ENCODE measurements at regions not wholly inside any gene's neighbourhood (a gene's known extent, or its start where the extent isn't known, plus 50 kb on each side); places are given as distances from the start of the nearest gene placed in this dataset.

DNA sequence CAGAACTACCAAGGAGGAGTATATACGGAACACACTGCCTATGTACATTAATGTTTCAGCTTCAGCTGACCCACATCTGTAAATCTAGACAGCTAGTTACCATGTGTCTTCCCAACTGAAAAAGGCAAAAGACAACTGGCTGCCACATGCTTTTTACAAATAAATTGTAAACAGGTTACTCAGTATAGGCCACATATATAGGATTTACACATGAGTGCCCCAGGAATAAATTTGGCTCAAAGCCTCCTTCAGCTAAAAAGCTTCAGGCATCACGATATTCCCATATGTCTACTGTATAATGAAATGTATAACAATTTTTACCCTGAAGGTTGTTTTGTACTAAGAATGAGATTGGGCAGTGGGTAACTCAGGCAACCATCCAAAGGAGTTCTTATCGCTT, 175.9 kb upstream of the BMP4 start:
- DNase-seq = no peak

- no peak for DNase-seq
Observed at GRCh38 chr14:54133896-54134295, 177.3 kb upstream of the BMP4 start.

DNA sequence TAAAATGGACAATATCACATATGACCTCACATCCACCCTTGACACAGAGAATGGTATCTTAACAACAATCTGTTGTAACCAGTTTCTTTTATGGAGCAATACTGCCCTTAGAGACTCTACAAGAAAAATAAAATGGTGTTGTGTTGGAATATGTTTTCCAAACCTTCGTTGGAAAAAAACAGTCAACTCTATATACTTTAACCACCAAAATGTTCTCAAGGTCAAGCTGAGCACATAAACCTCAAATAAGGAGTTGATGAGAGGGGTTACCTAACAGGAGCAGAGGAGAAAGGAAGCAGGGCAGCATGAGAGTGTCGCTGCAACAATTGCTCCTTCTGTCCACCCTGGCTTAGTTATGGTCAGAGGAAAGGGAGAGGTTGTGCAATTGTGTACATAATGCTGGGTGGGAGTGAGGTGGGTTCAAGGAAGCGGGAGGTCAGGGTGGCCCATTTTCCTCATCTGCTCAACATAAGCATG, 179.2 kb upstream of the BMP4 start:
- no peak for DNase-seq

GRCh38 chr14:54136894-54137613, 180.4 kb upstream of the BMP4 start:
- DNase-seq = no peak

DNA sequence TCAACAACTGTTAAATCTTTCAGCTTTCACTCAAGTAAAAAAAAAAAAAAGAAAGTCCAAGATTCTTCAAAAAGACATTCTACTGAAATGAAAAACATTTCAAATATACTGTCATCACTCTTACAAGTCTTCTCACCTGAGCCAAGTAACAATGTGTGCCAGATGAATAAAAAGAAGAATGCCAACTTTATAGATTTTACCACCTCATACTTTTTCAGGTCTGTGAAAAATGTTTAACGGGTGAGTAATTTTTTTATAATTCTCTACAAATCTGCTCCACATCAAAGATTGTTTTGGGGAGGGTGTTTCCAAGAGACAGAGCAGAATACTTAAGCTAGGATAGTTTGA, 181.0 kb upstream of the BMP4 start:
- DNase-seq = no peak

DNA sequence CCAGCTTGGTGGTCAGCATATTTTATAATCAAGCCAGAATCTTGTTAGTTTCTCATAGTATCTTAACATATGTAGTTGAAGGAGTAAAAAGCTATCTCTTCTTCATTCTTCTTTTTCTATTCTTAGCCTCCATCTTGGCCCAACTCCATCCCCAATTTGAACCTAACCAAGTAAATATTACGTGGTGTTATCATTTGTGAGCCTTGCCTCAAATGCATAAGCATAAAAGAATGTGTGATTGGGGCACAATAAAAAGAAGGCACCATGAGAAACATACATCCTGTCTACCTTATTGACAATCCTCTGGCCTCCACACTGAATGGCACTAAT, 181.4 kb upstream of the BMP4 start:
- no peak for DNase-seq

DNA sequence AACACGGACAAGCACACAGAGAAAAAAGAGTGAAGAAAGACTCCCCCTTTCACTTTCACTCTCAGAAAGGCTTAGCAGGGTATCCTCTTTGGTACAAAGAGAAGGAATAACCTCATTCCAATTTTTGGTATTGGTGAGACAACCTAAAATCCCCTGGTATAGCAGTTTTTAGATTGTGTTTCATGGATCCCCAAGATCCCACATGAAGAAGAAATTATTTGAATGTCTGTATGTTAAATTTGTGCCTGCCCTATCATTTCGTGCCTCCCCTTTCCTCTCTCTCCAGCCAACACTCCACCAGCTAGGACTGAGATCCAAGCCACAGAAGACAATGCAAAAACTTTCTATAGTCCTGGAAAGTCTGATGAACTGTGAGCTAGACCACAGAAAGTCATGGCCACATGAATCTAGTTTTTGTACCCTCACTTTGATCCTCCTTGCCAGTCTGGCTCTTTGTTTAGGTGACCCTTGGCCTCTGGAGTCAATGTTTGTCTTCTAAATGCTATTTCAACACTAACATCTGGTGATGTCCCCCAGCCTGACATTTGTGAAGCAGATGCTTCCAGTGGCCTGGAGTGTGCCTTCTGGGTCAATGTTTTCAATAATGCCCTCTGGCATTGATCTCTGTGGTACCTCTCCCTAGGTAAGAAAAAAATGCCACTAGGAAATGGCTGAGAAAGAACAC, 181.9 kb upstream of the BMP4 start:
- no peak for DNase-seq

DNA sequence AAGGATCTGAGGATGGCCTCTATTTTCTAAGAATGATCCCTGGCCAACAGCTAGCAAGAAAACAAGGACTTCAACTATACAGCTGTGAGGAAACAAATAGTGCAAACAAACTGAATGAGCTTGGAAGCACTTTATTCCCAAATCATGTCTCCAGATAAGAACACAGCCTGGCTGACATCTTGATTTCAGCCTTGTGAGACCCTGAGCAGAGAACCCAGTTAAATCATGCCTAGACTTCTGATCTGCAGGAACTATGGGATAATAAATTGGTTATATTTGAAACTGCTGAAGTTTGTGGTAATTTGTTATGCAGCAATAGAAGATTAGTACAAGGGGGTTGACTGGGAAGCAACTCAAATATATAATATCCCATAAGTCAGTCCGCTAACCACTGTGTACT, 183.9 kb upstream of the BMP4 start:
- no peak for DNase-seq

GRCh38 chr14:54146601-54147000, 190.0 kb upstream of the BMP4 start:
- no peak for DNase-seq

- DNase-seq = no peak
Observed at GRCh38 chr14:54147282-54147681, 190.7 kb upstream of the BMP4 start.

DNA sequence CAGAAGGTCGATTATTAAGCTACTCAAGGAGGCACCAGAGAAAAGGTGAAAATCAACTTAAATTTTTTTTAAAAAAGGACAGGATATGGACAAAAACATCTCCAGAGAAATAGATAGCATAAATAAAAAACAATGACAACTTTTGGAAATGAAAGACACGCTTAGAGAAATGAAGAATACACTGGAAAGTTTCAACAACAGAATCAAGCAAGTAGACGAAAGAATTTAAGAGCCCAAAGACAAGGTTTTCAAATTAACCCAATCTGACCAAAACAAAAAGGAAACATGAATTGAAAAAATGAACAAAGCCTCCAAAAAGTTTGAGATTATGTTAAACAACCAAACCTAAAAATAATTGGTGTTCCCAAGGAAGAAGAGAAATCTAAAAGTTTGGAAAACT, 191.1 kb upstream of the BMP4 start:
- no peak for DNase-seq

GRCh38 chr14:54148251-54148650, 191.6 kb upstream of the BMP4 start:
- DNase-seq = no peak

DNA sequence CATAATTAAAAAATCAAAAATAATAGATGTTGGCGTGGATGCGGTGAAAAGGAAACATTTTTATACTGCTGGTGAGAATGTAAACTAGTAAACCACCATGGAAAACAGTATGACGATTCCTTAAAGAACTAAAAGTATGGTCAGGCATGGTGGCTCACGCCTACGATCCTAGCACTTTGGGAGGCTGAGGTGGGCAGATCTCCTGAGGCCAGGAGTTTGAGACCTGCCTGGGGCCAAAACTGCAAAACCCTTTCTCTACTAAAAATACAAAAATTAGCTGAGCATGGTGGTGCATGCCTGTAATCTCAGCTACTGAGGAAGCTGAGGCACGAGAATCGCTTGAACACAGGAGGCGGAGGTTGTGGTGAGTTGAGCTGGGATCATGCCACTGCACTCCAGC, 195.7 kb upstream of the BMP4 start:
- DNase-seq = no peak

DNA sequence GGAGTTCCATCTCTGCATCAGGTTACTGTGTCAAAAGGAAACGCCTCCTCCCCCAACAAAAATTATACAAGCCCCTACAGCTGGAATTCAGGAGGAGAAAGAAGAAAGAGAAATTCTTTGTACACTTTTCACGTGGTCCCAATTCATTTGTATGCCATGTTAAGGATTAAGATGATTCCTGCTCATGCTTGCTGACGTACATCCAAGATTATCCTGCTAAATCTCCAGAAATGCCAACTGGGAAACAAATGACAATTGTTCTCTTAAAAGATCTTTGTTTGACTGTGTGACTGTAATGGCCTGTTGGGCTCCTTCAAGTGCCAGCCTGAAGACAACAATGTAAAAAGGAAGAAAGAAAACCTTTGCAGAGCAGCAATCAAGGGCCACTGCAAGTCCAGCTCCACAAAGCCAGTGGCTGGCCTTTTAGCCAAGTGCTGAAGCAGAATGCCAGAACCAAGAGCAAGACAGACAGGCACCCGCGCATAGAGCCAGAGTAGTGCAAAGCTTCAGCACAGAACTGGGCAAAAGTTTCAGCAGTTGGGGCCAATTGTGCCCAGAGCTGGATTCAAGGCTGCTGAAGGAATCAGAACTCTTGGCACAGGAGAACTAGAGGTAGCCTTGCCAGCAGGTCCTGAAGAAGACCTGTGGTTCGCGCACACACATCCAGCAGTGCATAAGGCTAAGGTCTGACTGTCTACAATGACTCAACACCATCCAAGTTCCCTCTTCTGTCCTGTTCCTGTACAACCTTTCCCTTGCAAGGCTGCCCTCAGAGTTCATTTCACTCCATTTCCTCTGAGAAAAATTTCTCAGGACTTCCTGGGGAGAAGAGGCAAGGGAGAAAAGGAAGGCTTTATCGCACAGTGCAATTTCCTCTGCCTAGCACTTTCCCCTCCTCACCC, 209.7 kb upstream of the BMP4 start:
- DNase-seq = no peak

DNA sequence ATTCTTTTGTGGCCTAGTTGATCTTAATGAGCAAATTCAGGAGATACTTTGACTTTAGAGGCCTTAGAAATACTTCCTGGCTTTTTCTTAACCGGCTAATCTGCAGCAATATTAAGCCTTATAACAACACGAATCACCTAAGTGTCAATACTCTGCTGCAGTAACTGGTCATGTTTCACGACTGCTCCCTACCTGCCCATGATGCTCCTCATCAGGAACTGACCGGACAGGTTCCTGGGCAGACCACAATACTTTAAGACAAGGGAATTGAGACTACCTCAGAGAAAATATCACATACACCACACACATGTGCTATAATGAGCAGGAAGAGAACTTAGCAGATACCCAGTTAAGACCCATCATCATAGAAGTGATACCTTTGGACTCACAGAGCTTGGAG, 211.9 kb upstream of the BMP4 start:
- DNase-seq = no peak

- DNase-seq = no peak
Observed at GRCh38 chr14:54169254-54169924, 212.8 kb upstream of the BMP4 start.

DNA sequence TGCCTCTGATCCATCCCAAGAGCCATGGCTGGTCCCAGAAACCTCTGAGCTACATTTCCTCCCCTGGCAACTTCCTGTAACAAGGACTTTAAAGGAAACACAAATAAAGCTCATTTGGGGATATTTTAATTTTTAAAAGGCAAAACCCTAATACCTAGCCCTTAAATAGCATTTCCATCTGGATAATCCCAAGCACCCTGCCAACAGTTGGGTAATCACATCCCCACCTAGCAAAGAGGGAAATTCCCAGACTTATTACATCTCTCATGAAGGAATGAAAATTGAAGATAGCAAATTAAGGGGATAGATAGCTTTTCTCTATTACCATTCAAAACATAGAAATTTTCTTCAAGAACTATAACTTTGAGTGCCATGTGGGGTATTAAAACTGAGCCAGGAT, 213.7 kb upstream of the BMP4 start:
- no peak for DNase-seq

- no peak for DNase-seq
Observed at GRCh38 chr14:54172114-54172513, 215.5 kb upstream of the BMP4 start.

GRCh38 chr14:54172562-54172961, 215.9 kb upstream of the BMP4 start:
- no peak for DNase-seq

- DNase-seq = no peak
Observed at GRCh38 chr14:54173802-54174201, 217.2 kb upstream of the BMP4 start.

DNA sequence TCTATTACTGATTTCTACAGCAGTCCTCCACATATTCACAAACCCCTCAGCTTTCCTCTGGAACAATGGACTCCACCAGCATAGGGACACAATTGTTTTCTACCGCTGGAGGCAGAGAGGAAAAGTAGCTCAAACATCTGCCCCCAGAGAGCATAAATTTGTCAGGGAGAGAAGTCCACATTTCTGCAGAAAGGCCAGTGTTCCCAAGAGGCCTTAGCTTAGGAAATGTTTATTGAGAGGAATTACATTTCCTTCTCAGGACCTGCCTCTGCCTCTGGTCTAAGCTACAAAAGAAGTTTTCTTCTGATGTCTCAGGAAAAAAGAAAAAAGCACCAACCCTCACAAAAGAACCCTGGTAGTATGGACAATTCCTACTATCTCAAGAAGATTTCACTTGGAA, 217.8 kb upstream of the BMP4 start:
- no peak for DNase-seq

DNA sequence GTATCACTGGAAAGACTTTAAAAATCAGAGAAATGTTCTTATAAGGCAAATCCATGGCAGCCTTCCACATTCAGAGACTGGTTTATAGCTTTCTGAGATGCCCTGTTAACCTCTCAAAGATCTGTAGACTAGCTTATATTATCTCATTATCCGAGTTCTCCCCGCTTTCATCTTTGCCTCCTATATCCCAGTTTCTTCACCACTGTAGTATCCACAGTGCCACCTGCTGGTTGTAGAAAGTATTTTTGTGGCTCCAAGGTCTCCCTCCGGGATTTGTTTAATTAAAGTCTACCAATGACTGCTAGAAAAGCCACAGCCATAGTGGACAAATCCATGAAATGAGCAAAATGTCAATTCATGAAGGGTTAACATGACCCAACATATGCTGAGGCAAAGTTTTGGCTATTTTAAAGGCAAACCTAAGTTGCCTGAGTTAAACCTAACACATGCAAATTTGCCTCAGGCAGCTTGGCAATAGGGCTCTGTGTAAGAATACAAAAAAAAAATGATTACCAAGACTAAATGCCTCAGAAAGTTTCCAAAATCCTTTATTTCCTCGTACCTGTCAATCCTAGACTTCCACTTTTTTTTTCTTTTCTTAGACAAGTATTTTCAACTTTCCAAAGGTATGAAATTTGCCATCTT, 218.8 kb upstream of the BMP4 start:
- DNase-seq = peak; percentile 31

- no peak for DNase-seq
Observed at GRCh38 chr14:54177019-54177418, 219.8 kb upstream of the CDKN3 start.

All from NCI-H2171 (cell line).